Endothelial cell of umbilical vein (primary cell): ENCODE measurements at regions not wholly inside any gene's neighbourhood (a gene's known extent, or its start where the extent isn't known, plus 50 kb on each side); places are given as distances from the start of the nearest gene placed in this dataset.

ENCODE experiments used
- EZH2 ChIP-seq: IDR thresholded peaks from 2 replicates; pipeline ENCODE4 v1.6.1; 2012; ENCODE audit warnings: borderline replicate concordance, low read depth, mild to moderate bottlenecking, moderate library complexity, low read length, inconsistent platforms; ENCODE audit not compliant: severe bottlenecking
- FOS ChIP-seq: IDR thresholded peaks from 2 replicates; pipeline ENCODE4 v1.6.1; 2011; ENCODE audit warnings: mild to moderate bottlenecking, low read length, moderate library complexity, borderline replicate concordance; ENCODE audit not compliant: insufficient read depth
- JUN ChIP-seq: IDR thresholded peaks from 2 replicates; pipeline ENCODE4 v1.6.1; 2011; ENCODE audit warnings: borderline replicate concordance, low read depth; ENCODE audit not compliant: insufficient read length, insufficient read depth
- POLR2A ChIP-seq: IDR thresholded peaks from 2 replicates; pipeline ENCODE4 v1.6.1; 2012; ENCODE audit warnings: low read depth, mild to moderate bottlenecking, control low read depth, low read length
- TF ChIP-seq, protein P1 (sequence below), 2 donors: IDR thresholded peaks; 1 replicate in 1 of 2; 2 replicates in 1 of 2; pipeline ENCODE4 v1.5.1; 2011; ENCODE audit warnings: low read length in 2 of 2, mild to moderate bottlenecking in 2 of 2, moderate library complexity in 2 of 2, control low read depth in 1 of 2, inconsistent platforms in 1 of 2, low read depth in 1 of 2; ENCODE audit not compliant: insufficient read depth in 1 of 2; ENCODE audit errors: extremely low read depth in 1 of 2

- no peak for TF ChIP-seq POLR2A
- TF ChIP-seq JUN, result no peak
- TF ChIP-seq, protein P1, sequence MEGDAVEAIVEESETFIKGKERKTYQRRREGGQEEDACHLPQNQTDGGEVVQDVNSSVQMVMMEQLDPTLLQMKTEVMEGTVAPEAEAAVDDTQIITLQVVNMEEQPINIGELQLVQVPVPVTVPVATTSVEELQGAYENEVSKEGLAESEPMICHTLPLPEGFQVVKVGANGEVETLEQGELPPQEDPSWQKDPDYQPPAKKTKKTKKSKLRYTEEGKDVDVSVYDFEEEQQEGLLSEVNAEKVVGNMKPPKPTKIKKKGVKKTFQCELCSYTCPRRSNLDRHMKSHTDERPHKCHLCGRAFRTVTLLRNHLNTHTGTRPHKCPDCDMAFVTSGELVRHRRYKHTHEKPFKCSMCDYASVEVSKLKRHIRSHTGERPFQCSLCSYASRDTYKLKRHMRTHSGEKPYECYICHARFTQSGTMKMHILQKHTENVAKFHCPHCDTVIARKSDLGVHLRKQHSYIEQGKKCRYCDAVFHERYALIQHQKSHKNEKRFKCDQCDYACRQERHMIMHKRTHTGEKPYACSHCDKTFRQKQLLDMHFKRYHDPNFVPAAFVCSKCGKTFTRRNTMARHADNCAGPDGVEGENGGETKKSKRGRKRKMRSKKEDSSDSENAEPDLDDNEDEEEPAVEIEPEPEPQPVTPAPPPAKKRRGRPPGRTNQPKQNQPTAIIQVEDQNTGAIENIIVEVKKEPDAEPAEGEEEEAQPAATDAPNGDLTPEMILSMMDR (IDR thresholded peaks at IDR 0.05; ENCODE audit: extremely low read depth in 1 of 2, insufficient read depth in 1 of 2, low read depth in 1 of 2, low read length in 2 of 2), result no peak
- TF ChIP-seq FOS, result no peak
- TF ChIP-seq EZH2, result no peak
These were observed 444.5 kb upstream of the SLC8A1 start for GRCh38 chr2:40896358-40896757.
